Astrocyte (in vitro differentiated cells and primary cell): ENCODE measurements at regions not wholly inside any gene's neighbourhood (a gene's known extent, or its start where the extent isn't known, plus 50 kb on each side); places are given as distances from the start of the nearest gene placed in this dataset.

Source experiments
- DNase-seq: peaks from one replicate; pipeline ENCODE4 v3.0.0-alpha.2; 2010; ENCODE audit warnings: low read depth
- FAIRE-seq: peaks from 2 replicates; lab custom pipeline; 2011; peaks lifted over from hg19 to GRCh38; lab: Jason Lieb, UNC
- H2AFZ ChIP-seq: 2 replicates; pipeline ENCODE4 v1.6.0; 2012; ENCODE audit warnings: low read depth, low read length, inconsistent platforms
- H3K27ac ChIP-seq: 2 replicates; pipeline ENCODE4 v1.5.1; 2011; ENCODE audit warnings: low read depth, low read length, inconsistent platforms
- H3K27me3 ChIP-seq: 2 replicates; pipeline ENCODE4 v1.6.0; 2011; ENCODE audit warnings: low read length, inconsistent platforms; ENCODE audit not compliant: insufficient read depth
- H3K36me3 ChIP-seq: 2 replicates; pipeline ENCODE4 v1.5.1; 2011; ENCODE audit warnings: low read length, inconsistent platforms; ENCODE audit not compliant: insufficient read depth
- H3K4me1 ChIP-seq: 2 replicates; pipeline ENCODE4 v1.5.1; 2011; ENCODE audit warnings: low read length, inconsistent platforms; ENCODE audit not compliant: insufficient read depth
- H3K4me2 ChIP-seq: 2 replicates; pipeline ENCODE4 v1.6.0; 2012; ENCODE audit warnings: low read length, inconsistent platforms
- H3K4me3 ChIP-seq: 2 replicates; pipeline ENCODE4 v1.5.1; 2011; ENCODE audit warnings: low read depth, mild to moderate bottlenecking, low read length, inconsistent platforms; ENCODE audit not compliant: insufficient read depth
- H3K79me2 ChIP-seq: 2 replicates; pipeline ENCODE4 v1.6.0; 2012; ENCODE audit warnings: mild to moderate bottlenecking, low read length, inconsistent platforms; ENCODE audit not compliant: insufficient read depth
- H3K9ac ChIP-seq: 2 replicates; pipeline ENCODE4 v1.6.0; 2012; ENCODE audit warnings: mild to moderate bottlenecking, low read length, inconsistent platforms
- H3K9me3 ChIP-seq: 2 replicates; pipeline ENCODE4 v1.5.1; 2012; ENCODE audit warnings: low read depth, mild to moderate bottlenecking, low read length, inconsistent platforms; ENCODE audit not compliant: insufficient read depth
- H4K20me1 ChIP-seq: 2 replicates; pipeline ENCODE4 v1.6.0; 2012; ENCODE audit warnings: low read length, inconsistent platforms; ENCODE audit not compliant: insufficient read depth
- H3K27ac Mint-ChIP-seq: one replicate; pipeline ENCODE4 v1.8.0; 2021; ENCODE audit warnings: mild to moderate bottlenecking, mixed read lengths; ENCODE audit not compliant: unreplicated experiment
- H3K27me3 Mint-ChIP-seq: one replicate; pipeline ENCODE4 v1.8.0; 2021; ENCODE audit warnings: low read depth, mixed read lengths; ENCODE audit not compliant: unreplicated experiment
- H3K36me3 Mint-ChIP-seq: one replicate; pipeline ENCODE4 v1.8.0; 2021; ENCODE audit warnings: low read depth, mixed read lengths; ENCODE audit not compliant: unreplicated experiment
- H3K4me1 Mint-ChIP-seq: one replicate; pipeline ENCODE4 v1.8.0; 2021; ENCODE audit warnings: low read depth, mixed read lengths; ENCODE audit not compliant: unreplicated experiment
- H3K4me3 Mint-ChIP-seq: one replicate; pipeline ENCODE4 v1.8.0; 2021; ENCODE audit warnings: mild to moderate bottlenecking, moderate library complexity, mixed read lengths; ENCODE audit not compliant: unreplicated experiment
- H3K9me3 Mint-ChIP-seq: one replicate; pipeline ENCODE4 v1.8.0; 2021; ENCODE audit warnings: mild to moderate bottlenecking, mixed read lengths; ENCODE audit not compliant: unreplicated experiment
- CTCF ChIP-seq: IDR thresholded peaks from 2 replicates; pipeline ENCODE4 v1.5.1; 2011; ENCODE audit warnings: low read depth, mild to moderate bottlenecking, inconsistent platforms, low read length, moderate library complexity; ENCODE audit not compliant: insufficient read depth
- EZH2 ChIP-seq: IDR thresholded peaks from 2 replicates; pipeline ENCODE4 v1.6.1; 2012; ENCODE audit warnings: mild to moderate bottlenecking, low read length, inconsistent platforms; ENCODE audit not compliant: insufficient read depth

- no peaks in the 10 kb centered on the region for H3K4me1 Mint-ChIP-seq
- H3K27me3 ChIP-seq: no peaks in the 10 kb centered on the region
- no peaks in the 10 kb centered on the region for H3K4me1 ChIP-seq
- no peak overlapping the region for H3K4me2 ChIP-seq
- no peak overlapping the region for H3K4me3 Mint-ChIP-seq
- no peak overlapping the region for H2AFZ ChIP-seq
- no peaks in the 10 kb centered on the region for H3K9me3 Mint-ChIP-seq
- TF ChIP-seq CTCF (no peak), EZH2 (no peak)
- H3K27me3 Mint-ChIP-seq: no peaks in the 10 kb centered on the region
- no peaks in the 10 kb centered on the region for H4K20me1 ChIP-seq
- no peaks in the 10 kb centered on the region for H3K79me2 ChIP-seq
- no peaks in the 10 kb centered on the region for H3K36me3 Mint-ChIP-seq
- no peaks in the 10 kb centered on the region for H3K9me3 ChIP-seq
- H3K36me3 ChIP-seq: no peaks in the 10 kb centered on the region
- H3K27ac ChIP-seq: no peak overlapping the region
- no peak overlapping the region for H3K27ac Mint-ChIP-seq
- no peak for DNase-seq
- no peak overlapping the region for H3K9ac ChIP-seq
- H3K4me3 ChIP-seq: no peak overlapping the region
- no peak for FAIRE-seq
Observed at GRCh38 chr9:28735738-28736342, 1162.6 kb upstream of the C9orf72 start.

GRCh38 chr9:28741459-28741858 lies 1168.2 kb upstream of the C9orf72 start:
- TF ChIP-seq CTCF: no peak
- no peak for TF ChIP-seq EZH2
- Mint-ChIP-seq H3K4me1 (no peaks in the 10 kb centered on the region), H3K4me3 (no peak overlapping the region), H3K27ac (no peak overlapping the region), H3K36me3 (no peaks in the 10 kb centered on the region), H3K27me3 (no peaks in the 10 kb centered on the region), H3K9me3 (peaks cover 12% of the 10 kb centered on the region)
- Histone ChIP-seq H3K4me1 (no peaks in the 10 kb centered on the region), H3K9me3 (no peaks in the 10 kb centered on the region), H3K4me3 (no peak overlapping the region), H3K9ac (no peak overlapping the region), H4K20me1 (no peaks in the 10 kb centered on the region), H3K27me3 (no peaks in the 10 kb centered on the region), H3K4me2 (no peak overlapping the region), H2AFZ (no peak overlapping the region), H3K36me3 (no peaks in the 10 kb centered on the region), H3K79me2 (no peaks in the 10 kb centered on the region), H3K27ac (no peak overlapping the region)
- FAIRE-seq: no peak
- no peak for DNase-seq

GRCh38 chr9:28747351-28747985 lies 1174.2 kb upstream of the C9orf72 start:
- Histone ChIP-seq H3K36me3 (no peaks in the 10 kb centered on the region), H3K27me3 (no peaks in the 10 kb centered on the region), H3K4me2 (no peak overlapping the region), H3K9ac (no peak overlapping the region), H3K9me3 (no peaks in the 10 kb centered on the region), H2AFZ (no peak overlapping the region), H3K4me3 (no peak overlapping the region), H3K27ac (no peak overlapping the region), H3K4me1 (no peaks in the 10 kb centered on the region), H3K79me2 (no peaks in the 10 kb centered on the region), H4K20me1 (no peaks in the 10 kb centered on the region)
- TF ChIP-seq CTCF: no peak
- no peak for TF ChIP-seq EZH2
- H3K27ac Mint-ChIP-seq: no peak overlapping the region
- H3K27me3 Mint-ChIP-seq: no peaks in the 10 kb centered on the region
- FAIRE-seq: no peak
- no peak for DNase-seq
- H3K4me1 Mint-ChIP-seq: no peaks in the 10 kb centered on the region
- H3K36me3 Mint-ChIP-seq: no peaks in the 10 kb centered on the region
- H3K9me3 Mint-ChIP-seq: peaks cover 15% of the 10 kb centered on the region
- no peak overlapping the region for H3K4me3 Mint-ChIP-seq
